ENCODE measurements at regions not wholly inside any gene's neighbourhood (a gene's known extent, or its start where the extent isn't known, plus 50 kb on each side); places are given as distances from the start of the nearest gene placed in this dataset.
A peak's percentile ranks its signal among the peaks of the same experiment; 100 is the strongest.

- no peak for DNase-seq (ENCODE audit: low read depth)
- no peak for TF ChIP-seq CTCF (IDR thresholded peaks at IDR 0.05; ENCODE audit: low read length, missing control alignments)
- no peak overlapping the region for H3K4me3 ChIP-seq (replicated peaks; ENCODE audit: low read depth, low read length)
These were observed 322.3 kb downstream of the DLEU7 start for GRCh38 chr13:50521006-50521830.

DNA sequence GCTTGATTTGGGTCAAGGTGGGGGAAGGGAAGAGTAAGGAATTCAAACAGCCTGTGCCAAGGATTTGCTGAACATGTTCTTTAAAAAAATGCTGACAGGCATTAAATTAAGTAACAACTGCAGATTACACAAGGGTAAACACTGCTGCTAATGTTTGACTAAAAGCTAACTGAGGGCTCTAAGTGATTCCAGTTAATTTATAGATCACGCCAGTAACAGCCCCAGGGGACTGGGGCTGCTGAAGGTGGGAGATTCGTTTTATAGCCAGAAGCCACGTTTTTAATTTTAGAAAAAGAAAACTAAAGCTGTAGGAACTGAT lies 321.7 kb downstream of the DLEU7 start:
- no peak for TF ChIP-seq CTCF (IDR thresholded peaks at IDR 0.05; ENCODE audit: low read length, missing control alignments)
- peak; percentile 60 for DNase-seq (ENCODE audit: low read depth)
- no peak overlapping the region for H3K4me3 ChIP-seq (replicated peaks; ENCODE audit: low read depth, low read length)

DNA sequence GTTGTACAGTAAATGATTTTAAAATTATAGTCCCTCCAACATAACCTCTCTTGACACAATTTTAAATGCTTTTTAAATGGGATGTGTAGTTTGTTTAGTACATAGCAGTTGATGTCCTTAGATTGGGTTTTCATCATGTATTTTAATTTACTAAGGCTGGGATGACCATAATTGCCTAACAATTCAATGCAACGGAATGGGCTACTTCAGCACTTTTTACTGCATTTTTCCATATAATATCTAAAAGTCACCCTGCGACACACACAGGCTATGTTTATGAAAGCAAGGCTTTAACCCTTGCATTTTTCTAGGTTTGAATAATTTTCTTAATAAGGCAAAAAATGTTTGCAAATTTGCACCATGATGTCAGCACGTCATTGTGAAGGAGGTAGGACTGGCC lies 321.0 kb downstream of the DLEU7 start:
- no peak for TF ChIP-seq CTCF (IDR thresholded peaks at IDR 0.05; ENCODE audit: low read length, missing control alignments)
- H3K4me3 ChIP-seq (replicated peaks; ENCODE audit: low read depth, low read length), result no peak overlapping the region
- DNase-seq (ENCODE audit: low read depth), result no peak

DNA sequence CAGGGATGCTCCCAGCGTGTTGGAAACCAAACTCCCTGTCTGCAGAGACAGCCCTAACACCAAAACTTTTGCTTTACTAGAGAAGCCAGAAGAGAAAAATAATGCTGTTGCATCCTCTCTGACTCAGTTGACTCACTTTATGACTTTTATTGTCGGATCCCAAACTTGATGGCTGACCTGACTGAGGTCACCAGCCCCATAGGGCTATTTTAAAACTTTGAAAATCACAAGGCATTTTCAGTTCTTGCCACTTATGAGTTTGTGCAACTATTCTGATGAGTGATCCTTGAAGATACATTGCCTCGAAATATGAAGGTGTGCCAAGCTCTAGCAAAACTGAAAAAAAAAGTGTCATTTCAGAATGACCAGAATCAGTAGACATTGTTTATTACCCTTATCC lies 320.2 kb downstream of the DLEU7 start:
- no peak for TF ChIP-seq CTCF (IDR thresholded peaks at IDR 0.05; ENCODE audit: low read length, missing control alignments)
- no peak overlapping the region for H3K4me3 ChIP-seq (replicated peaks; ENCODE audit: low read depth, low read length)
- no peak for DNase-seq (ENCODE audit: low read depth)

GRCh38 chr13:50524560-50524959 lies 318.9 kb downstream of the DLEU7 start:
- H3K4me3 ChIP-seq (replicated peaks; ENCODE audit: low read depth, low read length), result no peak overlapping the region
- no peak for DNase-seq (ENCODE audit: low read depth)
- no peak for TF ChIP-seq CTCF (IDR thresholded peaks at IDR 0.05; ENCODE audit: low read length, missing control alignments)

DNA sequence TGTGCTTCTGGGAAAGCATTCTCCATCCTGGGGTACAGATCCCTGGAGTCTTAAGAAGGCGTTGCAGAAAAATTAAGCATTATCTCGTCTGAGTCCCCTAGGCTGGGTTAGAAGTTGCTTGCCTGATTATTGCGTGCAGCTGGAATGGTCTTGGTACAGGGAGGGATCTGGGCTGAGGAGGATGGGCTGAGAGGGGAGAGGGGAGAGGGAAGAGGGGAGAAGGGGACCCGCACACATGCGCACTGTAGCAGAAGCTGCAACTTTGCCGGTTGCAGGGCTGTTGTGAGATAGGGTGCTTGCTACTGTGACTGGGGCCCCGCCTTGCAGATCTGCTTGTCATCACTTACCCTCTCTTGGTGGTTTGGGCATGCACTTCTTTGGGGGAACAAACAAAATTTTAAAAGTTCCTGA lies 316.8 kb downstream of the DLEU7 start:
- no peak overlapping the region for H3K4me3 ChIP-seq (replicated peaks; ENCODE audit: low read depth, low read length)
- TF ChIP-seq CTCF (IDR thresholded peaks at IDR 0.05; ENCODE audit: low read length, missing control alignments), result no peak

DNA sequence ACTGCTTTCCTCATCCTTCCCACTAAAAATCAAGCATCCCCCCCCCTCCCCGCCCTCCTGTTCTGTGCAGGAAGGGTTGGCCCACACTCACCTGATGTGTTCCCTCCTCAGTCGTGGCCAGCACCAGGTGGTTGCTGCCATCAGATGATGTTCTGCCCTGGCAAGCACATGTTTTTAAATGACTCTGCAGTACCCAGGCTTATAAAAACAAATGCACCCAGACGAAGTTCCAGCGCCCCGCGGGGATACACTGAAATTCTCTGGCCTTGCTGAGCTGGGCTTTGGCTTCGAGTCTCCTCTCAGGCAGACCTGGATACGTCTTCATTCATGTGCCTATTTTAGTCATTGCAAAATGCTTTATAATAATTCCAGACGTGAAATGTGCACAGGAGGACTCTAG lies 316.3 kb downstream of the DLEU7 start:
- no peak for DNase-seq (ENCODE audit: low read depth)
- H3K4me3 ChIP-seq (replicated peaks; ENCODE audit: low read depth, low read length), result no peak overlapping the region
- TF ChIP-seq CTCF (IDR thresholded peaks at IDR 0.05; ENCODE audit: low read length, missing control alignments), result no peak

More for the DNA sequence above, 316.8 kb downstream of the DLEU7 start:
- DNase-seq (ENCODE audit: low read depth), result no peak

All from fibroblast of pulmonary artery (primary cell).